ENCODE measurements at regions not wholly inside any gene's neighbourhood (a gene's known extent, or its start where the extent isn't known, plus 50 kb on each side); places are given as distances from the start of the nearest gene placed in this dataset.

- WGBS, 2 donors: 33% methylated on average over 5 of the region's 5 CpGs
- no peak overlapping the region for H3K27ac ChIP-seq
- no peak for TF ChIP-seq CTCF (IDR thresholded peaks at IDR 0.05)
- H3K9me3 ChIP-seq: no peaks in the 10 kb centered on the region
- no peak for FAIRE-seq
- DNase-seq: peak in 1 of 6 donors; percentile 11
- H3K36me3 ChIP-seq: no peaks in the 10 kb centered on the region
- intact Hi-C loops (cut with DNase I): no loop called here
- H3K4me1 ChIP-seq: no peaks in the 10 kb centered on the region
- no peak overlapping the region for H3K4me3 ChIP-seq
- no peak for ATAC-seq
- no peaks in the 10 kb centered on the region for H3K27me3 ChIP-seq
These were observed 192.7 kb downstream of the SEC23IP start for GRCh38 chr10:120085096-120085796.

GRCh38 chr10:120086066-120086465 lies 193.5 kb downstream of the SEC23IP start:
- Histone ChIP-seq H3K4me3 (no peak overlapping the region), H3K27ac (no peak overlapping the region), H3K36me3 (no peaks in the 10 kb centered on the region), H3K9me3 (no peaks in the 10 kb centered on the region), H3K27me3 (no peaks in the 10 kb centered on the region), H3K4me1 (no peaks in the 10 kb centered on the region)
- WGBS, 2 donors: 75 to 88% methylated on average over 6 of the region's 6 CpGs
- intact Hi-C loops (cut with DNase I): no loop called here
- no peak for TF ChIP-seq CTCF (IDR thresholded peaks at IDR 0.05)
- no peak for DNase-seq
- ATAC-seq: peak in 1 of 4 donors; percentile 14
- no peak for FAIRE-seq

GRCh38 chr10:120087109-120087508 lies 194.6 kb downstream of the SEC23IP start:
- Histone ChIP-seq H3K4me3 (no peak overlapping the region), H3K27me3 (no peaks in the 10 kb centered on the region), H3K9me3 (no peaks in the 10 kb centered on the region), H3K27ac (no peak overlapping the region), H3K4me1 (no peaks in the 10 kb centered on the region), H3K36me3 (no peaks in the 10 kb centered on the region)
- intact Hi-C loops (cut with DNase I): no loop called here
- FAIRE-seq: no peak
- no peak for DNase-seq
- no peak for TF ChIP-seq CTCF (IDR thresholded peaks at IDR 0.05)
- no peak for ATAC-seq
- 74 to 75% methylated on average over 3 of the region's 3 CpGs for WGBS, 2 donors

GRCh38 chr10:120095875-120096274 lies 203.3 kb downstream of the SEC23IP start:
- WGBS, 2 donors: 44 to 45% methylated on average over 3 of the region's 3 CpGs
- H3K4me1 ChIP-seq: no peaks in the 10 kb centered on the region

More at GRCh38 chr10:120095875-120096274, 203.3 kb downstream of the SEC23IP start:
- no peaks in the 10 kb centered on the region for H3K36me3 ChIP-seq
- FAIRE-seq: peak; percentile 20
- H3K27ac ChIP-seq: no peak overlapping the region
- no peak for DNase-seq
- peak in 1 of 4 donors; percentile 25 for ATAC-seq
- no peak overlapping the region for H3K4me3 ChIP-seq
- intact Hi-C loops (cut with DNase I): no loop called here
- no peaks in the 10 kb centered on the region for H3K27me3 ChIP-seq
- TF ChIP-seq CTCF (IDR thresholded peaks at IDR 0.05): no peak
- H3K9me3 ChIP-seq: no peaks in the 10 kb centered on the region

Data from pancreas (tissue), 10 donors.